H1 (cell line): ENCODE measurements at regions not wholly inside any gene's neighbourhood (a gene's known extent, or its start where the extent isn't known, plus 50 kb on each side); places are given as distances from the start of the nearest gene placed in this dataset.

Source experiments
- BCL11A ChIP-seq, 2 experiments: IDR thresholded peaks; one replicate each; pipeline ENCODE4 v1.6.1; 2011; ENCODE audit warnings: low read depth in 2 of 2, low read length in 2 of 2, mild to moderate bottlenecking in 2 of 2
- CBX8 ChIP-seq: fragments of 300-800, 300-1000 bp; sonication (generic); IDR thresholded peaks from 2 replicates; pipeline ENCODE4 v1.7.1; 2016; ENCODE audit warnings: low read depth, low read length, borderline replicate concordance
- CHD1 ChIP-seq: IDR thresholded peaks from 2 replicates; pipeline ENCODE4 v1.6.1; 2012; ENCODE audit warnings: low read depth, low read length, improper control_type of control experiment
- EP300 ChIP-seq, 2 experiments: IDR thresholded peaks; 1 replicate in 1 of 2; 2 replicates in 1 of 2; pipeline ENCODE4 v1.6.1; 2011 to 2012; ENCODE audit warnings: low read depth in 2 of 2, low read length in 2 of 2, mild to moderate bottlenecking in 2 of 2, borderline replicate concordance in 1 of 2, inconsistent platforms in 1 of 2, moderate library complexity in 1 of 2
- GABPA ChIP-seq: IDR thresholded peaks from 2 replicates; pipeline ENCODE4 v1.6.1; 2011; ENCODE audit warnings: mild to moderate bottlenecking, low read length, moderate library complexity, borderline replicate concordance; ENCODE audit not compliant: insufficient read depth
- HDAC2 ChIP-seq, 2 experiments: fragments of 300-600 bp in 1 of 2; sonication (generic) in 1 of 2; IDR thresholded peaks; 2 replicates each; pipeline ENCODE4 v1.6.1; 2011 to 2012; ENCODE audit warnings: low read depth in 2 of 2, low read length in 2 of 2, mild to moderate bottlenecking in 2 of 2, moderate library complexity in 2 of 2, borderline replicate concordance in 1 of 2, inconsistent platforms in 1 of 2
- JUND ChIP-seq: IDR thresholded peaks from 2 replicates; pipeline ENCODE4 v1.6.1; 2011; ENCODE audit warnings: mild to moderate bottlenecking, improper control_type of control experiment, low read length
- PHF8 ChIP-seq: fragments of 200-600 bp; sonication (generic); conservative IDR thresholded peaks from 2 replicates; pipeline ENCODE4 v1.7.1; 2012; ENCODE audit warnings: low read depth, mild to moderate bottlenecking, inconsistent platforms, low read length, moderate library complexity
- SIRT6 ChIP-seq: IDR thresholded peaks from one replicate; pipeline ENCODE4 v1.7.1; 2012; ENCODE audit warnings: low read length, inconsistent platforms
- SP1 ChIP-seq: IDR thresholded peaks from 2 replicates; pipeline ENCODE4 v1.6.1; 2011; ENCODE audit warnings: low read depth, low read length
- SP2 ChIP-seq: IDR thresholded peaks from 2 replicates; pipeline ENCODE4 v1.6.1; 2012; ENCODE audit warnings: mild to moderate bottlenecking, low read length, inconsistent platforms
- TAF1 ChIP-seq: IDR thresholded peaks from 2 replicates; pipeline ENCODE4 v1.6.1; 2011; ENCODE audit warnings: mild to moderate bottlenecking, low read depth, low read length
- TEAD4 ChIP-seq: IDR thresholded peaks from 2 replicates; pipeline ENCODE4 v1.6.1; 2012; ENCODE audit warnings: low read depth, low read length, inconsistent platforms, mixed read lengths
- YY1 ChIP-seq: IDR thresholded peaks from 2 replicates; pipeline ENCODE4 v1.6.1; 2011; ENCODE audit warnings: low read depth, mild to moderate bottlenecking, low read length
- ZNF274 ChIP-seq: IDR thresholded peaks from 2 replicates; pipeline ENCODE4 v1.7.0; 2012; ENCODE audit warnings: low read length, borderline replicate concordance; ENCODE audit errors: extremely low read depth
- TF ChIP-seq, protein P1 (sequence below), 3 experiments: IDR thresholded peaks; 1 replicate in 2 of 3; 2 replicates in 1 of 3; pipeline versions ENCODE4 v1.5.1 to v1.6.1; 2011; ENCODE audit warnings: low read length in 3 of 3, mild to moderate bottlenecking in 3 of 3, inconsistent platforms in 2 of 3, low read depth in 1 of 3, moderate library complexity in 1 of 3; ENCODE audit not compliant: insufficient read depth in 1 of 3; ENCODE audit errors: control extremely low read depth in 1 of 3
- TF ChIP-seq, protein P2 (sequence below): IDR thresholded peaks from 2 replicates; pipeline ENCODE4 v1.6.1; 2011; ENCODE audit warnings: low read length, improper control_type of control experiment

DNA sequence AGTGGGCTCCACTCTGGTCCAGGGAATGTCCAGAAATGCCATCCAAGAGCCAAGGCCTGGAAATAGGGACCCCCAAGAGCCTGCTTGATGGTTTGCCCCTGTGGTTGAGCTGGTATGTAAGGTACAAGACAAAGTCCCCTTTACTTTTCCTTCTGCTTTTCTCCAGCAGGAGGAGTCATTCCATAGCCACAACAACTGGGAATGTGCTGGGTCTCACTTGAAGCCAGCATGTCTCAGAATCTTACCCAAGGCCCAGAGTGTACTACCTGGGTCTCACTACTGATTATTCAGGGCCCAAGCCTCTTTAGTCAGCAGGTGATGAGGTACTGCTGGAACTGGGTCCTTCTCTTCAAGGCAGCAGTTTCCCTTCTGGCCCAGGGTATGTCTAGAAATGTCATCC lies 62.1 kb upstream of the CD55 start (continued):
- TF ChIP-seq, protein P1, sequence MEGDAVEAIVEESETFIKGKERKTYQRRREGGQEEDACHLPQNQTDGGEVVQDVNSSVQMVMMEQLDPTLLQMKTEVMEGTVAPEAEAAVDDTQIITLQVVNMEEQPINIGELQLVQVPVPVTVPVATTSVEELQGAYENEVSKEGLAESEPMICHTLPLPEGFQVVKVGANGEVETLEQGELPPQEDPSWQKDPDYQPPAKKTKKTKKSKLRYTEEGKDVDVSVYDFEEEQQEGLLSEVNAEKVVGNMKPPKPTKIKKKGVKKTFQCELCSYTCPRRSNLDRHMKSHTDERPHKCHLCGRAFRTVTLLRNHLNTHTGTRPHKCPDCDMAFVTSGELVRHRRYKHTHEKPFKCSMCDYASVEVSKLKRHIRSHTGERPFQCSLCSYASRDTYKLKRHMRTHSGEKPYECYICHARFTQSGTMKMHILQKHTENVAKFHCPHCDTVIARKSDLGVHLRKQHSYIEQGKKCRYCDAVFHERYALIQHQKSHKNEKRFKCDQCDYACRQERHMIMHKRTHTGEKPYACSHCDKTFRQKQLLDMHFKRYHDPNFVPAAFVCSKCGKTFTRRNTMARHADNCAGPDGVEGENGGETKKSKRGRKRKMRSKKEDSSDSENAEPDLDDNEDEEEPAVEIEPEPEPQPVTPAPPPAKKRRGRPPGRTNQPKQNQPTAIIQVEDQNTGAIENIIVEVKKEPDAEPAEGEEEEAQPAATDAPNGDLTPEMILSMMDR (IDR thresholded peaks at IDR 0.05; ENCODE audit: control extremely low read depth in 1 of 3, insufficient read depth in 1 of 3, low read depth in 1 of 3, low read length in 3 of 3), result peak; percentile 5 to 70 (median 68)
- TF ChIP-seq, protein P2, sequence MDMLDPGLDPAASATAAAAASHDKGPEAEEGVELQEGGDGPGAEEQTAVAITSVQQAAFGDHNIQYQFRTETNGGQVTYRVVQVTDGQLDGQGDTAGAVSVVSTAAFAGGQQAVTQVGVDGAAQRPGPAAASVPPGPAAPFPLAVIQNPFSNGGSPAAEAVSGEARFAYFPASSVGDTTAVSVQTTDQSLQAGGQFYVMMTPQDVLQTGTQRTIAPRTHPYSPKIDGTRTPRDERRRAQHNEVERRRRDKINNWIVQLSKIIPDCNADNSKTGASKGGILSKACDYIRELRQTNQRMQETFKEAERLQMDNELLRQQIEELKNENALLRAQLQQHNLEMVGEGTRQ, result no peak
- TF ChIP-seq JUND (no peak), HDAC2 (IDR thresholded peaks at IDR 0.05; ENCODE audit: borderline replicate concordance in 1 of 2, low read depth in 2 of 2, low read length in 2 of 2) (no peak), PHF8 (no peak), CHD1 (no peak), BCL11A (IDR thresholded peaks at IDR 0.05; ENCODE audit: low read depth in 2 of 2, low read length in 2 of 2) (no peak), ZNF274 (no peak), SIRT6 (no peak), GABPA (no peak), TAF1 (no peak), YY1 (no peak), SP1 (no peak), CBX8 (no peak), SP2 (no peak), TEAD4 (0 out of 2 replicates have a peak, but pooled peaks have one; percentile 66), EP300 (IDR thresholded peaks at IDR 0.05; ENCODE audit: borderline replicate concordance in 1 of 2, low read depth in 2 of 2, low read length in 2 of 2) (0 out of 3 replicates have a peak, but pooled peaks of 1 of the 2 experiments have one; percentile 8)
